DOHH2 (cell line): ENCODE measurements at regions not wholly inside any gene's neighbourhood (a gene's known extent, or its start where the extent isn't known, plus 50 kb on each side); places are given as distances from the start of the nearest gene placed in this dataset.
"Not testable (repeated sequence)": the region's sequence is repeated elsewhere in the genome, so short reads cannot be mapped to it uniquely, and the experiment has no call there.

Experiments
- CTCF ChIP-seq: fragments of 200-600 bp; sonication (generic); IDR thresholded peaks from one replicate; pipeline ENCODE4 v1.5.1; 2014; ENCODE audit warnings: antibody characterized with exemption, mild to moderate bottlenecking, low read depth, low read length; ENCODE audit not compliant: poor library complexity, severe bottlenecking
- EZH2phosphoT487 ChIP-seq: fragments of 200-600 bp; sonication (generic); IDR thresholded peaks from 2 replicates; pipeline ENCODE4 v1.6.1; 2017; ENCODE audit warnings: borderline replicate concordance, mild to moderate bottlenecking, antibody characterized with exemption, low read length, moderate library complexity, mixed read lengths

DNA sequence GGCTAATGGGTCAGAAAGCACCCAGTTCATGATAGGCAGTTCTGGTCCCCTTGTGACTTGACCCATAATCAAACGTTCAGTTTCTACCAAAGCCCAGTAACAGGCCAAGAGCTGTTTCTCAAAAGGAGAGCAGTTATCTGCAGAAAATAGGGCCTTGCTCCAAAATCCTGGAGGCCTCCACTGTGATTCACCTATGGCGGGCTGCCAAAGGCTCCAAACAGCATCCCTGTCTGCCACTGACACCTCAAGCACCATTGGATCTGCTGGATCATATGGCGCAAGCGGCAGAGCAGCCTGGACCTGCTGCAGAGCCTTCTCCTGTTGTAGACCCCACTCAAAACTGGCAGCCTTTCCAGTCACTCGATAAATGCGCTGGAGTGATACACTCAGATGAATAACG, 181.6 kb upstream of the THUMPD2 start:
- TF ChIP-seq CTCF, EZH2phosphoT487: not testable (repeated sequence)
